K562 (cell line): ENCODE measurements at regions not wholly inside any gene's neighbourhood (a gene's known extent, or its start where the extent isn't known, plus 50 kb on each side); places are given as distances from the start of the nearest gene placed in this dataset.

Experiments used
- ARID1B ChIP-seq: fragments of 450-650 bp; IDR thresholded peaks from 2 replicates; pipeline ENCODE4 v1.6.1; 2016; ENCODE audit warnings: antibody characterized with exemption, mild to moderate bottlenecking, inconsistent platforms
- CBFA2T3 ChIP-seq: fragments of 450-650 bp; IDR thresholded peaks from 2 replicates; pipeline ENCODE4 v1.6.1; 2017
- FOXK1 ChIP-seq: sonication (generic); formaldehyde crosslinking; IDR thresholded peaks from 2 replicates; pipeline ENCODE4 v1.8.0; 2022; ENCODE audit warnings: missing genetic modification reagents, mild to moderate bottlenecking, borderline replicate concordance
- HDAC1 ChIP-seq, 2 experiments: fragments of 450-650 bp; IDR thresholded peaks; 2 replicates each; pipeline ENCODE4 v1.6.1; 2016 to 2017; ENCODE audit warnings: inconsistent platforms in 1 of 2, mild to moderate bottlenecking in 1 of 2, moderate library complexity in 1 of 2
- JUND ChIP-seq, 2 experiments: IDR thresholded peaks; 2 replicates in 1 of 2; 3 replicates in 1 of 2; pipeline ENCODE4 v1.6.1; 2011; ENCODE audit warnings: borderline replicate concordance in 2 of 2, low read depth in 2 of 2, low read length in 2 of 2, improper control_type of control experiment in 1 of 2, missing biosample characterization in 1 of 2, missing genetic modification characterization in 1 of 2, missing genetic modification reagents in 1 of 2
- MCM5 ChIP-seq: fragments of 450-650 bp; IDR thresholded peaks from 2 replicates; pipeline ENCODE4 v1.6.1; 2016; ENCODE audit warnings: low read depth
- MECOM ChIP-seq: fragments of 250-450 bp; sonication (Bioruptor Pico); IDR thresholded peaks from 2 replicates; pipeline ENCODE4 v1.8.0; 2022; ENCODE audit warnings: inconsistent platforms
- NBN ChIP-seq: fragments of 450-650 bp; IDR thresholded peaks from 2 replicates; pipeline ENCODE4 v1.6.1; 2016; ENCODE audit warnings: low read depth, mild to moderate bottlenecking
- NFIX ChIP-seq: fragments of 250-450 bp; sonication (Bioruptor Pico); IDR thresholded peaks from 2 replicates; pipeline ENCODE4 v1.4.0; 2020; ENCODE audit warnings: low read depth, mild to moderate bottlenecking, moderate library complexity
- POLR2A ChIP-seq: fragments of 450-650 bp; conservative IDR thresholded peaks from 2 replicates; pipeline ENCODE4 v1.6.1; 2016
- POLR2B ChIP-seq: fragments of 450-650 bp; IDR thresholded peaks from 2 replicates; pipeline ENCODE4 v1.6.1; 2018; ENCODE audit warnings: low read depth; ENCODE audit not compliant: partially characterized antibody
- RFX1 ChIP-seq: fragments of 450-650 bp; IDR thresholded peaks from 2 replicates; pipeline ENCODE4 v1.6.1; 2016; ENCODE audit warnings: mild to moderate bottlenecking, moderate library complexity
- RUNX1 ChIP-seq: sonication (generic); IDR thresholded peaks from 2 replicates; pipeline ENCODE4 v1.6.1; 2016; ENCODE audit warnings: antibody characterized with exemption, low read depth
- SIN3B ChIP-seq: fragments of 450-650 bp; IDR thresholded peaks from 2 replicates; pipeline ENCODE4 v1.6.1; 2017; ENCODE audit warnings: low read depth, mild to moderate bottlenecking, moderate library complexity
- TCF7L2 ChIP-seq: fragments of 150-350 bp; IDR thresholded peaks from 2 replicates; pipeline ENCODE4 v1.6.1; 2016; ENCODE audit warnings: low read depth, mild to moderate bottlenecking, low read length, moderate library complexity
- ZEB2 ChIP-seq: fragments of 450-650 bp; IDR thresholded peaks from 2 replicates; pipeline ENCODE4 v1.6.1; 2016
- ZNF134 ChIP-seq: fragments of 250-450 bp; sonication (Bioruptor Pico); conservative IDR thresholded peaks from 2 replicates; pipeline ENCODE4 v1.4.0; 2020
- ZNF184 ChIP-seq: sonication (generic); formaldehyde crosslinking; IDR thresholded peaks from 2 replicates; pipeline ENCODE4 v1.5.0; 2020; ENCODE audit warnings: missing genetic modification reagents
- ZNF583 ChIP-seq: fragments of 250-450 bp; sonication (Bioruptor Pico); IDR thresholded peaks from 2 replicates; pipeline ENCODE4 v1.4.0; 2020
- ZNF592 ChIP-seq: fragments of 450-650 bp; IDR thresholded peaks from 2 replicates; pipeline ENCODE4 v1.6.1; 2017; ENCODE audit warnings: antibody characterized with exemption, mild to moderate bottlenecking
- TF ChIP-seq, protein P1 (sequence below): sonication (generic); formaldehyde crosslinking; IDR thresholded peaks from 2 replicates; pipeline ENCODE4 v1.9.0; 2022; ENCODE audit warnings: mild to moderate bottlenecking, missing genetic modification reagents
- TF ChIP-seq, protein P2 (sequence below): sonication (generic); formaldehyde crosslinking; IDR thresholded peaks from 2 replicates; pipeline ENCODE4 v1.8.0; 2023; ENCODE audit warnings: mild to moderate bottlenecking, missing genetic modification reagents

DNA sequence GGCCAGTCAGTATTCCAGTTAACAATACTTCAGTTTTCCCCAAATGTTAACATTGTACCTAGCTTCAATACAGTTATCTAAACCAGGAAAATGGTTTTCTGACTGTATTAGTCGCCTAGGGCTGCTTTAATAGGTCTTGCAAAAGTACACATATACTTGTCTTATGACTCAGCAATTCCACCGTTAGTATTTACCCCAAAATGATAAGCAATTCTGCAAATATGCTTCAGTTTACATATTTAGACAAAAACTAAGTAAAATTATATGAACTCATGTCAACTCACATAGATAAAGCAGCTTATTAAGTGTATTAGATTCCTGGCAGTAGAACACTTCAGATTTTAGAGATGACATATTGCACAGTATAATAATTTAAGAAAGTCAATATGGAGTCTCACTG, 363.3 kb downstream of the ARL4A start (continued):
- TF ChIP-seq, protein P1, sequence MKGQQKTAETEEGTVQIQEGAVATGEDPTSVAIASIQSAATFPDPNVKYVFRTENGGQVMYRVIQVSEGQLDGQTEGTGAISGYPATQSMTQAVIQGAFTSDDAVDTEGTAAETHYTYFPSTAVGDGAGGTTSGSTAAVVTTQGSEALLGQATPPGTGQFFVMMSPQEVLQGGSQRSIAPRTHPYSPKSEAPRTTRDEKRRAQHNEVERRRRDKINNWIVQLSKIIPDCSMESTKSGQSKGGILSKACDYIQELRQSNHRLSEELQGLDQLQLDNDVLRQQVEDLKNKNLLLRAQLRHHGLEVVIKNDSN (CRISPR knock-in tag), result no peak
- TF ChIP-seq MCM5, result no peak
- TF ChIP-seq TCF7L2, result no peak
- no peak for TF ChIP-seq ZNF134 (CRISPR knock-in tag)
- peak; percentile 71 for TF ChIP-seq ZNF592
- TF ChIP-seq HDAC1 (IDR thresholded peaks at IDR 0.05), result no peak
- no peak for TF ChIP-seq RUNX1
- no peak for TF ChIP-seq RFX1
- TF ChIP-seq POLR2A, result no peak
- TF ChIP-seq ARID1B, result peak; percentile 60
- TF ChIP-seq ZNF184 (CRISPR knock-in tag), result no peak
- TF ChIP-seq NBN, result no peak
- no peak for TF ChIP-seq MECOM (CRISPR knock-in tag)
- TF ChIP-seq, protein P2, sequence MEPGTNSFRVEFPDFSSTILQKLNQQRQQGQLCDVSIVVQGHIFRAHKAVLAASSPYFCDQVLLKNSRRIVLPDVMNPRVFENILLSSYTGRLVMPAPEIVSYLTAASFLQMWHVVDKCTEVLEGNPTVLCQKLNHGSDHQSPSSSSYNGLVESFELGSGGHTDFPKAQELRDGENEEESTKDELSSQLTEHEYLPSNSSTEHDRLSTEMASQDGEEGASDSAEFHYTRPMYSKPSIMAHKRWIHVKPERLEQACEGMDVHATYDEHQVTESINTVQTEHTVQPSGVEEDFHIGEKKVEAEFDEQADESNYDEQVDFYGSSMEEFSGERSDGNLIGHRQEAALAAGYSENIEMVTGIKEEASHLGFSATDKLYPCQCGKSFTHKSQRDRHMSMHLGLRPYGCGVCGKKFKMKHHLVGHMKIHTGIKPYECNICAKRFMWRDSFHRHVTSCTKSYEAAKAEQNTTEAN (CRISPR knock-in tag), result no peak
- TF ChIP-seq ZEB2, result no peak
- no peak for TF ChIP-seq POLR2B
- no peak for TF ChIP-seq CBFA2T3
- TF ChIP-seq ZNF583 (CRISPR knock-in tag), result no peak
- no peak for TF ChIP-seq FOXK1 (CRISPR knock-in tag)
- TF ChIP-seq SIN3B, result no peak
- TF ChIP-seq JUND (IDR thresholded peaks at IDR 0.05; ENCODE audit: borderline replicate concordance, low read depth, low read length), result peak; percentile 65
- TF ChIP-seq JUND (tag; IDR thresholded peaks at IDR 0.05; ENCODE audit: borderline replicate concordance, low read depth, low read length), result peak; percentile 63; the same call in 1 of the 3 replicates
- TF ChIP-seq NFIX (CRISPR knock-in tag), result no peak
